ENCODE measurements at regions not wholly inside any gene's neighbourhood (a gene's known extent, or its start where the extent isn't known, plus 50 kb on each side); places are given as distances from the start of the nearest gene placed in this dataset.

- TF ChIP-seq REST (IDR thresholded peaks at IDR 0.05; ENCODE audit: low read depth, low read length), result no peak
- TF ChIP-seq IRF3 (IDR thresholded peaks at IDR 0.05; ENCODE audit: low read depth, low read length), result no peak
- TF ChIP-seq CTCF (IDR thresholded peaks at IDR 0.05), result no peak
- no peak for TF ChIP-seq TAF1 (IDR thresholded peaks at IDR 0.05; ENCODE audit: borderline replicate concordance, low read depth, low read length)
- TF ChIP-seq MAX (IDR thresholded peaks at IDR 0.05; ENCODE audit: low read depth), result no peak
- no peak for TF ChIP-seq POLR2AphosphoS5 (IDR thresholded peaks at IDR 0.05; ENCODE audit: low read depth, low read length)
- no peak for TF ChIP-seq USF2 (IDR thresholded peaks at IDR 0.05; ENCODE audit: borderline replicate concordance, low read depth, low read length)
- TF ChIP-seq ZBTB33 (IDR thresholded peaks at IDR 0.05; ENCODE audit: borderline replicate concordance, low read depth), result no peak
- no peak for TF ChIP-seq RXRA (IDR thresholded peaks at IDR 0.05; ENCODE audit: borderline replicate concordance, low read depth)
- no peak for TF ChIP-seq YY1 (IDR thresholded peaks at IDR 0.05; ENCODE audit: low read depth)
- TF ChIP-seq NRF1 (IDR thresholded peaks at IDR 0.05; ENCODE audit: low read depth, low read length), result no peak
- TF ChIP-seq PBX3 (IDR thresholded peaks at IDR 0.05), result no peak
- TF ChIP-seq EP300 (IDR thresholded peaks at IDR 0.05; ENCODE audit: borderline replicate concordance in 1 of 2, low read depth in 1 of 2, low read length in 1 of 2), result no peak
- TF ChIP-seq SMC3 (IDR thresholded peaks at IDR 0.05; ENCODE audit: low read depth, low read length), result no peak
These were observed 192.4 kb upstream of the ERBB4 start for GRCh38 chr2:212730994-212731393.
